Suprapubic skin (tissue), 4 donors: ENCODE measurements at regions not wholly inside any gene's neighbourhood (a gene's known extent, or its start where the extent isn't known, plus 50 kb on each side); places are given as distances from the start of the nearest gene placed in this dataset.

Experiments used
- DNase-seq, 2 donors: peaks; one replicate each; pipeline ENCODE4 v3.0.0-alpha.2; 2019; ENCODE audit warnings: low spot score in 2 of 2
- H3K27ac ChIP-seq: fragments of 200-600 bp; sonication (generic); one replicate; pipeline ENCODE4 v1.5.1; 2019
- H3K27me3 ChIP-seq: fragments of 200-600 bp; sonication (generic); one replicate; pipeline ENCODE4 v1.5.1; 2019
- H3K36me3 ChIP-seq: fragments of 200-600 bp; sonication (generic); one replicate; pipeline ENCODE4 v1.5.1; 2019
- H3K4me1 ChIP-seq: fragments of 200-600 bp; sonication (generic); one replicate; pipeline ENCODE4 v1.5.1; 2019
- H3K4me3 ChIP-seq: fragments of 200-600 bp; sonication (generic); one replicate; pipeline ENCODE4 v1.5.1; 2019; ENCODE audit warnings: mild to moderate bottlenecking
- H3K9me3 ChIP-seq: fragments of 200-600 bp; sonication (generic); one replicate; pipeline ENCODE4 v1.5.1; 2019
- EP300 ChIP-seq: sonication (generic); formaldehyde crosslinking; IDR thresholded peaks from one replicate; pipeline ENCODE4 v1.6.1; 2017; ENCODE audit warnings: antibody characterized with exemption
- POLR2A ChIP-seq, 2 donors: fragments of 450-650 bp; IDR thresholded peaks; one replicate each; pipeline ENCODE4 v1.6.1; 2017; ENCODE audit warnings: antibody characterized with exemption in 2 of 2, mild to moderate bottlenecking in 2 of 2, moderate library complexity in 2 of 2
- POLR2AphosphoS5 ChIP-seq, 3 donors: sonication (generic); formaldehyde crosslinking; IDR thresholded peaks; one replicate each; pipeline ENCODE4 v1.6.1; 2017; ENCODE audit warnings: antibody characterized with exemption in 3 of 3
- WGBS: methylation state at CpG from one replicate; pipeline ENCODE4 v1.1.5; 2018; 5-methylcytosine and 5-hydroxymethylcytosine counted together
- TF ChIP-seq, protein P1 (sequence below), 2 donors: fragments of 200-600 bp in 1 of 2; fragments of 450-650 bp in 1 of 2; sonication (generic) in 1 of 2; IDR thresholded peaks; one replicate each; pipeline ENCODE4 v1.5.1; 2016 to 2019; ENCODE audit warnings: antibody characterized with exemption in 2 of 2, mild to moderate bottlenecking in 1 of 2, moderate library complexity in 1 of 2

DNA sequence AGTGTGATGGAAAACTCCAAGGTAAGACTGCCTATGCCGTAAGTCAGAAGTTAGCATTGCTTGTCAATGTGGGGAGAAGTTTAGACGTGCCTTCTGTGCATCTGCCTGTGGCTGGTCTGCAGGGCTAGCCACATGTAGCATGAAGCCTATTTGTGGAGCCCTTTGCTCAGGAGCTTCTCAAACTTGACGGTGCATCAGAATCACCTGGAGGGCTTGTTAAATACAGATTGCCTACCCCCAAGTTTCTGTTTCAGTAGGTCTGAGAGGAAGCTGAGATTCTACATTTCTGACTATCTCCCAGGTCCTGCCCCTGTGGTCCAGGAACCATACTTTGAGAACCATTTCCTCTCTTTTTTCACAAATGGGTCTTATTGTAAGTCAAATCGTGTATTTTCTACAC lies 292.1 kb upstream of the TPM1 start:
- H3K4me3 ChIP-seq = no peak overlapping the region
- no peak for DNase-seq
- no peaks in the 10 kb centered on the region for H3K27me3 ChIP-seq
- no peak overlapping the region for H3K27ac ChIP-seq
- H3K36me3 ChIP-seq = no peaks in the 10 kb centered on the region
- no peak for TF ChIP-seq POLR2AphosphoS5 (IDR thresholded peaks at IDR 0.05)
- no peak for TF ChIP-seq EP300
- TF ChIP-seq, protein P1, sequence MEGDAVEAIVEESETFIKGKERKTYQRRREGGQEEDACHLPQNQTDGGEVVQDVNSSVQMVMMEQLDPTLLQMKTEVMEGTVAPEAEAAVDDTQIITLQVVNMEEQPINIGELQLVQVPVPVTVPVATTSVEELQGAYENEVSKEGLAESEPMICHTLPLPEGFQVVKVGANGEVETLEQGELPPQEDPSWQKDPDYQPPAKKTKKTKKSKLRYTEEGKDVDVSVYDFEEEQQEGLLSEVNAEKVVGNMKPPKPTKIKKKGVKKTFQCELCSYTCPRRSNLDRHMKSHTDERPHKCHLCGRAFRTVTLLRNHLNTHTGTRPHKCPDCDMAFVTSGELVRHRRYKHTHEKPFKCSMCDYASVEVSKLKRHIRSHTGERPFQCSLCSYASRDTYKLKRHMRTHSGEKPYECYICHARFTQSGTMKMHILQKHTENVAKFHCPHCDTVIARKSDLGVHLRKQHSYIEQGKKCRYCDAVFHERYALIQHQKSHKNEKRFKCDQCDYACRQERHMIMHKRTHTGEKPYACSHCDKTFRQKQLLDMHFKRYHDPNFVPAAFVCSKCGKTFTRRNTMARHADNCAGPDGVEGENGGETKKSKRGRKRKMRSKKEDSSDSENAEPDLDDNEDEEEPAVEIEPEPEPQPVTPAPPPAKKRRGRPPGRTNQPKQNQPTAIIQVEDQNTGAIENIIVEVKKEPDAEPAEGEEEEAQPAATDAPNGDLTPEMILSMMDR (IDR thresholded peaks at IDR 0.05) = no peak
- TF ChIP-seq POLR2A (IDR thresholded peaks at IDR 0.05) = no peak
- H3K9me3 ChIP-seq = no peaks in the 10 kb centered on the region
- H3K4me1 ChIP-seq = no peaks in the 10 kb centered on the region
- 95% methylated on average over 4 of the region's 4 CpGs for WGBS

DNA sequence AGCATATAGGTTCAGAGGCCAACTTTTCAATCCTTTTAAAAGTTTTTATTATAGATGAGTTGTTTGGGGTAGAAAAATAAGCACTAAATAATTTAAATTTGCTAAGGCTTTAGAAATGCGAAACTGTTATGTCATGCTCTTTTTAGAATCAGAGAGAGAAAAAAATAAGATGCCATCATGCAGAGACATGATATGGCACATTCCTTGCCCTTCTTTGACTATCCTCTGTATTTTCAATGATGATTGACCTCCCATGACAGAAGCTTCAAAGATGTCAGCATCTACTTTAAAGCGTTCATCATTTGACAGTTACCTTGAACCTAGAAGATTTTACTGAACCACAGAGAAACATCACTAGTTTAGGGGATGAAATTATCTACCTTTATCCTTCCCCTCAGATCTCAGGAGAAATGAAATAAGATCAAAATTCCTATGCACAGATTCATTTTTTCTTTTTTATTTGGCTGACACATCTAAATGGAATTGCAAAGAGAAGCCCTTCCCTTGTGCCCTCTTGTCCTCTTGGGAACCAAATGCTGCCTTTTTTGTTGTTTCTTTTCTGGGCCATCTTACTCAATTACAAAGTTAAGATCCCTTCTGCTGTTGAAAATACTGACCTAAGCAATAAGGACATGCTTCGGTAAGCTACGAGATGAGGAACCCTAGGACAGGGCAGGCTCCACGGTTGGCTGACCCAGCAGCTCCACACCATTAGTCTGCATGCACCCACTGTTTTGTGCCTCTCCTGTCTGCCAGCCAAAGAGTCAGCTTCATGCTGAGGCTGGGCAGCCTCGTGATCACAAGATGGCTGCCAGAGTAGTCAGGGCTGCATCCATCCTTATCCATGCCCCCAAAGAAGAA lies 289.7 kb upstream of the TPM1 start:
- Histone ChIP-seq H3K27ac (no peak overlapping the region), H3K9me3 (no peaks in the 10 kb centered on the region), H3K27me3 (no peaks in the 10 kb centered on the region), H3K4me1 (peaks cover 6% of the 10 kb centered on the region), H3K36me3 (no peaks in the 10 kb centered on the region), H3K4me3 (no peak overlapping the region)
- WGBS = 89% methylated on average over 5 of the region's 6 CpGs
- DNase-seq = no peak
- TF ChIP-seq EP300 = no peak
- TF ChIP-seq POLR2A (IDR thresholded peaks at IDR 0.05) = no peak
- no peak for TF ChIP-seq POLR2AphosphoS5 (IDR thresholded peaks at IDR 0.05)
- TF ChIP-seq, protein P1 (IDR thresholded peaks at IDR 0.05) = no peak

DNA sequence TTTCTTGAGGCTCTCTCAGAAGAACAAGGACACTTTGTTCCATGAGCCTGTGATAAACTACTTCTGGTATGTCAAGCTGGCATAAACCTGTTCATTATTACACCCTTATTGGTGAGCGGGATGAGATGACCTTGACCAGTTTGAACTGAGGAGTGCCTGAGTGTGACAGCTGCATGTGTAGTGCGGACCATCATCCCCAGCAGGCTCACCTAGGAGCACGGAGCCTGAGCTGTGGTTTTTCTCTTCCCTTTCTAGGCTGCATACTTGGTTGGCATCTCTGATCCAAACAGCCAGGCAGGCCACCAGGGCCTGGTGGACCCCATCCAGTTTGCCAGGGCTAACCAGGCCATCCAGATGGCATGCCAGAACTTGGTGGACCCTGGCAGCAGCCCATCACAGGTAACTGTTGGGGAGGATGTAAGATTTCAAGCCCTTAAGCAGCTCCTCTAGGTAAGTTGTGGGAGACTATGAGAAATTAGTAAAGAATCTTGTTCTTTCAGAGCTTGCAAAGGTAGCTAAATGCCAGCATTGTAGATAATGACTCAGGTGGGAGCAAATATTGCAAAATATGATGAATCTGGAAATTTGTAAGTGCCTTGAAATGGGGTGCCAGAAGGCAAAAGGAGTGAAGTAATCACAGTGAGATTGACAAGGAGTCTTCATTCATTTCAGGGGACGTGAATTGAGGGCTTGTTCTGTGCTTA lies 288.9 kb upstream of the TPM1 start:
- no peaks in the 10 kb centered on the region for H3K36me3 ChIP-seq
- no peak for DNase-seq

DNA sequence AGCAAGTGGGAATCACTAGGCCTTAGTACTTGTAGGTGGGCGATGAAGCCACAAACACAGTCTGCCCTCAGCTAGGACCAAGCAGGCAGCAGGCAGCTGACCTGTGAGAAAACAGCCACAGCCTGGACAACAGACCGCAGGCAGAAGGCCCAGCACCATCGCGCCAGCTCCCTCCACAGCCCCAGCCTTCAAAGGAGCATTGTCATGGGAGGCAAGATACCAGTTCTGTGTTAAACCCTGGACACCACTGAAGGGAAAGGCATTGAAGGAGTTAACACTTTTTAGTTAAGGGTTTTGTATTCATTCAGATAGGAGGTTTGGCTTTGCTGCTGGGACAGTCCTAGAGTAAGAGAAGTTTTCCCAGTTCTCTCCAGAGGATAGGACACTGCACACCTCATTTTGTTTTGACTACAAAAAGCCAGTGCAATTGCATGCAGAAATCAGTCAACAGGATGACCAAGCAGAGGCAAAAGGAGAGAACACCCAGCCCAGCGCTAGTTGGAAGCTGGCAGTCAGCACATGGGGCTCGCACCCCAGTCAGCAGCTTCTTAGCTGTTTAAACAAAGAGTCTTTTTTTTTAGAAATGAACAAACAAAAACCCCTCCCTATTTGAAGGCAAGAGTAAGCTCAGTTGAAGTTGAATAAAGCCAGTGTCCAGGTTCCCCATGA lies 286.1 kb upstream of the TPM1 start:
- 92% methylated on average over 6 of the region's 6 CpGs for WGBS
- no peak for DNase-seq

More for the DNA sequence above, 288.9 kb upstream of the TPM1 start:
- Histone ChIP-seq H3K27me3 (no peaks in the 10 kb centered on the region), H3K27ac (no peak overlapping the region), H3K4me1 (peaks cover 14% of the 10 kb centered on the region), H3K4me3 (no peak overlapping the region), H3K9me3 (no peaks in the 10 kb centered on the region)
- no peak for TF ChIP-seq EP300
- TF ChIP-seq POLR2AphosphoS5 (IDR thresholded peaks at IDR 0.05) = no peak
- TF ChIP-seq, protein P1 (IDR thresholded peaks at IDR 0.05) = no peak
- TF ChIP-seq POLR2A (IDR thresholded peaks at IDR 0.05) = no peak
- WGBS = 98% methylated on average over 4 of the region's 4 CpGs

More for the DNA sequence above, 286.1 kb upstream of the TPM1 start:
- Histone ChIP-seq H3K36me3 (peaks cover 2% of the 10 kb centered on the region), H3K4me3 (no peak overlapping the region), H3K27ac (no peak overlapping the region), H3K9me3 (no peaks in the 10 kb centered on the region), H3K4me1 (peaks cover 18% of the 10 kb centered on the region), H3K27me3 (no peaks in the 10 kb centered on the region)
- TF ChIP-seq EP300 = no peak
- no peak for TF ChIP-seq POLR2A (IDR thresholded peaks at IDR 0.05)
- no peak for TF ChIP-seq POLR2AphosphoS5 (IDR thresholded peaks at IDR 0.05)
- TF ChIP-seq, protein P1 (IDR thresholded peaks at IDR 0.05) = no peak
